Brain microvascular endothelial cell (primary cell): ENCODE measurements at regions not wholly inside any gene's neighbourhood (a gene's known extent, or its start where the extent isn't known, plus 50 kb on each side); places are given as distances from the start of the nearest gene placed in this dataset.
"Not testable (repeated sequence)": the region's sequence is repeated elsewhere in the genome, so short reads cannot be mapped to it uniquely, and the experiment has no call there.

ENCODE experiments used
- DNase-seq: peaks from one replicate; pipeline ENCODE4 v3.0.0-alpha.2; 2020
- H3K27ac ChIP-seq: fragments of 250-450 bp; sonication (Bioruptor Pico); 2 replicates; pipeline ENCODE4 v1.5.1; 2020; ENCODE audit warnings: mild to moderate bottlenecking, moderate library complexity
- H3K27me3 ChIP-seq: fragments of 250-450 bp; sonication (Bioruptor Pico); replicated peaks from 2 replicates; pipeline ENCODE4 v1.5.1; 2020; ENCODE audit warnings: mild to moderate bottlenecking
- H3K36me3 ChIP-seq: fragments of 250-450 bp; sonication (Bioruptor Pico); replicated peaks from 2 replicates; pipeline ENCODE4 v1.5.1; 2020; ENCODE audit warnings: mild to moderate bottlenecking
- H3K4me3 ChIP-seq: 2 replicates; pipeline ENCODE4 v1.5.1; 2011; ENCODE audit warnings: low read depth, mild to moderate bottlenecking, control low read depth, low read length, moderate library complexity
- in situ Hi-C: cut with HindIII; loops from 2 replicates; pipeline ENCODE4 v1.10.0; 2017; ENCODE audit warnings: low sequenced_read_pairs, low pct_ligation_motif_present
- TF ChIP-seq, protein P1 (sequence below): IDR thresholded peaks from 2 replicates; pipeline ENCODE4 v1.5.1; 2011; ENCODE audit warnings: low read depth, mild to moderate bottlenecking, moderate library complexity, low read length, control low read depth, inconsistent platforms; ENCODE audit errors: missing control alignments

DNA sequence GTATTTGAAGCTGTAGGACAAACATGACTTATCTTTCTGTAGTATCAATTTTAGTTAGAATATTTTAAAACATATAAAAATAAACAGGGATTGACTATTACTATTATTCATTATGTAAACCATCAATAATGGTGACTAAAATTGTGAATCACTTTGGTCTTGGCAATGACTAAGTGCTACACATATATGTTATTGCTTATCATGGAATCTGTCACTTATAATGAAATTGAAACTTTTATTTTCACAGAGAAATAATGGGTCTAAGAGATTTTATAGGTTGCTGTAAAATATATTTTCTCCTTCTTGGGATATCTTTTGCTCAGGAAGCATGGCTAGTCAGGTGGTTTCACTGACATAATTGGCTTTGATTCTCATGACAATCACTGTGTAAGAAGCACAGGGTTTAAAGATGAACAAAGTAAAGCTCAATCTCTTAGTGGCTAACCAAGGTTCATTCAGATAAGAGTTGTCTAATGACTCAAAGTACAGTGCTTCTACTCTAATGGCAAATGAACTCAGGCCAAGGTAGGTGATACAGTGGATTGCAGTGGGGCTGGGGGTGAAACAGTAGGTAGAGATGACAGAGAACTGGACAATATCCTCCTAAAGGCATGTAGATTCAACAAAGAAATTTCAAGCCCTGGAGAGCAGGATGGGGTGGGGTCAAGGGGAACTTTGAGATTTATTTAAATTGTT lies 98.6 kb upstream of the FANCL start:
- H3K27me3 ChIP-seq, result no peaks in the 10 kb centered on the region
- TF ChIP-seq, protein P1, sequence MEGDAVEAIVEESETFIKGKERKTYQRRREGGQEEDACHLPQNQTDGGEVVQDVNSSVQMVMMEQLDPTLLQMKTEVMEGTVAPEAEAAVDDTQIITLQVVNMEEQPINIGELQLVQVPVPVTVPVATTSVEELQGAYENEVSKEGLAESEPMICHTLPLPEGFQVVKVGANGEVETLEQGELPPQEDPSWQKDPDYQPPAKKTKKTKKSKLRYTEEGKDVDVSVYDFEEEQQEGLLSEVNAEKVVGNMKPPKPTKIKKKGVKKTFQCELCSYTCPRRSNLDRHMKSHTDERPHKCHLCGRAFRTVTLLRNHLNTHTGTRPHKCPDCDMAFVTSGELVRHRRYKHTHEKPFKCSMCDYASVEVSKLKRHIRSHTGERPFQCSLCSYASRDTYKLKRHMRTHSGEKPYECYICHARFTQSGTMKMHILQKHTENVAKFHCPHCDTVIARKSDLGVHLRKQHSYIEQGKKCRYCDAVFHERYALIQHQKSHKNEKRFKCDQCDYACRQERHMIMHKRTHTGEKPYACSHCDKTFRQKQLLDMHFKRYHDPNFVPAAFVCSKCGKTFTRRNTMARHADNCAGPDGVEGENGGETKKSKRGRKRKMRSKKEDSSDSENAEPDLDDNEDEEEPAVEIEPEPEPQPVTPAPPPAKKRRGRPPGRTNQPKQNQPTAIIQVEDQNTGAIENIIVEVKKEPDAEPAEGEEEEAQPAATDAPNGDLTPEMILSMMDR, result no peak
- DNase-seq, result no peak
- in situ Hi-C loops, result no loop called here
- H3K4me3 ChIP-seq, result no peak overlapping the region
- no peaks in the 10 kb centered on the region for H3K36me3 ChIP-seq
- H3K27ac ChIP-seq, result no peak overlapping the region

DNA sequence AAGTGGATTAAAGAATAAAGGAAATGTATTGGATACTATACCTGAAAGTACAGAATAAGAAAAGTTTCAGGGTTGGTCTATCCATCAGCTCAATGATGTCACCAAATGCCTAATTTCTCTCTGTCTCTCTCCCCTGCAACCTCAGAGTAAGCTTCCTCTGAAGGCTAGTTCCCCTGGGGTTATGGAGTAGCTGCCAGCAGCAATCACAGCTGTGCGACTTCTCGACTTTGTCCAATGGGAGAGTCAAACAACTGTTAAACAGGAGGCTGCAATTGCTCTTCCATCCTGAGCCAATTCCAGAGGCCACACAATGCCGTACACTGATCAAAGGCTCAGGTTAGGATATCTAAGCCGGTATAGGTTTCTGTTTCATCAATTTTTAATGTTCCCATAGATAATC lies 95.3 kb upstream of the FANCL start:
- Histone ChIP-seq H3K27me3 (no peaks in the 10 kb centered on the region), H3K27ac (no peak overlapping the region), H3K4me3 (no peak overlapping the region), H3K36me3 (no peaks in the 10 kb centered on the region)
- in situ Hi-C loops, result no loop called here
- TF ChIP-seq, protein P1, result no peak
- no peak for DNase-seq

DNA sequence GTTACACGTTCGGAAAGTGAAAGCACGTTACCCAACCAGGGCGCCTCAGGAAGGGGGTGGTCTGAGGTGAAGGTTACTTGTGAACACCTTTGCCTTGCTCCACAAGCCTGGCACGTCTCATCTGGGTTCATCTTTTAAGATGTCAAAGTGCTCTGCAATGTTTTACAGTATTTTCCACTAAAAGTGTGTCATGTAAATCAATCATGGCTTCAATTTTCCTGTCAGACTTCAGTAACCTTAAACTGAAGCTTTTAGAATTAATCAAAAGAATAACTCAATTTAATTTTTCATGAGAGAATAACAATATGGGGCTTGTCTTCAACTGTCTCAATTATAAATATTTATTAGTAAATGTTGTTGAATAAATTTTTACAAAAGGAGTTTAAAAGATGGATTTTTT lies 93.3 kb upstream of the FANCL start:
- Histone ChIP-seq H3K27ac (no peak overlapping the region), H3K36me3 (no peaks in the 10 kb centered on the region), H3K27me3 (no peaks in the 10 kb centered on the region), H3K4me3 (no peak overlapping the region)
- TF ChIP-seq, protein P1, result no peak
- in situ Hi-C loops, result no loop called here
- no peak for DNase-seq

DNA sequence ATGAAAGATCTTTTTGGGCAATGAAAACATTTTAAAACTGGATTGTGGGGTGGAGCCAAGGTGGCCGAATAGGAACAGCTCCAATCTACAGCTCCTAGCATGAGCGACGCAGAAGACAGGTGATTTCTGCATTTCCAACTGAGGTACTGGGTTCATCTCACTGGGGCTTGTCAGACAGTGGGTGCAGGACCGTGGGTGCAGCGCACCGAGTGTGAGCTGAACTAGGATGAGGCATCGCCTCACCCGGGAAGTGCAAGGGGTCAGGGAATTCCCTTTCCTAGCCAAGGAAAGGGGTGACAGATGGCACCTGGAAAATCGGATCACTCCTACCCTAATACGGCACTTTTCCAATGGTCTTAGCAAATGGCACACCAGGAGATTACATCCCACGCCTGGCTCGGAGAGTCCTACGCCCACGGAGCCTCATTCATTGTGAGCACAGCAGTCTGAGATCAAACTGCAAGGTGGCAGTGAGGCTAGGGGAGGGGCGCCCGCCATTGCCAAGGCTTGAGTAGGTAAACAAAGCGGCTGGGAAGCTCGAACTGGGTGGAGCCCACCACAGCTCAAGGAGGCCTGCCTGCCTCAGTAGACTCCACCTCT lies 84.3 kb upstream of the FANCL start:
- H3K27ac ChIP-seq, in situ Hi-C loops, H3K4me3 ChIP-seq, H3K27me3 ChIP-seq, H3K36me3 ChIP-seq, DNase-seq: not testable (repeated sequence)

DNA sequence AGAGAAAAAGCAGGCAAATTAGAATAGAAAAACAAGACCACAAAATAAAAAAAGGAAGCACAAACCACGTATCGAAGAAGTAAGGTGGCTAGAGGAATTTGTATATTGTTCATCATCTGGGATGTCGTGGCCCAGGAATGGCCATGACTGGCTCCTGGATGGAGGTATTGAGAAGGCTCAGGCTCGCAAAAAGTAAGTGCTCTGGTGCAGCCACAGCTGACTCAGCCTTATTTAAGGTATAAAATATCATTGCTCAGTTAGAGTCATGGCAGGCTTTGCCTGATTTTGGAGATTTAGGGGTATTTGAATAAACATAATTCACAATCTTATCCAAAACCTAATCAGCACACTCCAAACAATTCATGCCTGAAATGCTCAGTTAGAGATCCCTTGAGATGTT lies 78.4 kb upstream of the FANCL start:
- in situ Hi-C loops, result no loop called here
- no peak overlapping the region for H3K4me3 ChIP-seq

DNA sequence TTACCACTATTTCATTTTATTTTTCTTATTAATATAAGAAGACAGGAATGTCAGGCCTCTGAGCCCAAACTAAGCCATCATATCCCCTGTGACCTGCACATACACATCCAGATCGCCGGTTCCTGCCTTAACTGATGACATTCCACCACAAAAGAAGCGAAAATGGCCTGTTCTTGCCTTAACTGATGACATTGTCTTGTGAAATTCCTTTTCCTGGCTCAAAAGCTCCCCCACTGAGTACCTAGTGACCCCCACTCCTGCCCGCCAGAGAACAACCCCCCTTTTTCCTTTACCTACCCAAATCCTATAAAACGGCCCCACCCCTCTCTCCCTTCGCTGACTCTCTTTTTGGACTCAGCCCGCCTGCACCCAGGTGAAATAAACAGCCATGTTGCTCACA lies 77.8 kb upstream of the FANCL start:
- H3K27me3 ChIP-seq, in situ Hi-C loops: not testable (repeated sequence)

More for the DNA sequence above, 78.4 kb upstream of the FANCL start:
- DNase-seq, result no peak
- TF ChIP-seq, protein P1, result no peak
- no peaks in the 10 kb centered on the region for H3K36me3 ChIP-seq
- no peaks in the 10 kb centered on the region for H3K27me3 ChIP-seq
- no peak overlapping the region for H3K27ac ChIP-seq

DNA sequence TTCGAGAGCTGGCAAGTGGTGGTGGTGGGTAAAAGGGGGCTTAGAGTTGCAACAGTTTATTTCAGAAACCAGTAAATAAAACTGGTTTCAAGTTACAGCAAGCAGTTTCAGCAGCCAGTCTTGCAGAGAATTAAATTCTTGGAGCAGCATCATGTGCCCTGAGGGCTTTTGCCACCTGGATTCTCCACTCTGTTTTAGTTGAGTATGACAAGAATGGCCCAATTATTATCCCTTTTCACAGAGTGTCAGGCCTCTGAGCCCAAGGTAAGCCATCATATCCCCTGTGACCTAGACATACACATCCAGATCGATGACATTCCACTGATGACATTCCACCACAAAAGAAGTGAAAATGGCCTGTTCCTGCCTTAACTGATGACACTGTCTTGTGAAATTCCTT lies 72.8 kb upstream of the FANCL start:
- no peak for DNase-seq
- in situ Hi-C loops, result no loop called here

More for the DNA sequence above, 77.8 kb upstream of the FANCL start:
- DNase-seq, H3K36me3 ChIP-seq, H3K27ac ChIP-seq, H3K4me3 ChIP-seq: not testable (repeated sequence)

More for the DNA sequence above, 72.8 kb upstream of the FANCL start:
- Histone ChIP-seq H3K4me3 (no peak overlapping the region), H3K36me3 (no peaks in the 10 kb centered on the region), H3K27ac (no peak overlapping the region), H3K27me3 (no peaks in the 10 kb centered on the region)
- TF ChIP-seq, protein P1, result no peak
